A549 (cell line): ENCODE measurements at regions not wholly inside any gene's neighbourhood (a gene's known extent, or its start where the extent isn't known, plus 50 kb on each side); places are given as distances from the start of the nearest gene placed in this dataset.

Source experiments
- RFX5 ChIP-seq: fragments of 450-650 bp; IDR thresholded peaks from 2 replicates; pipeline ENCODE4 v1.7.1; 2014; ENCODE audit warnings: antibody characterized with exemption, mild to moderate bottlenecking, moderate library complexity
- TF ChIP-seq, protein P1 (sequence below): fragments of >200 bp; sonication (Bioruptor Twin); formaldehyde crosslinking; IDR thresholded peaks from 3 replicates; pipeline ENCODE4 v1.5.1; 2016

DNA sequence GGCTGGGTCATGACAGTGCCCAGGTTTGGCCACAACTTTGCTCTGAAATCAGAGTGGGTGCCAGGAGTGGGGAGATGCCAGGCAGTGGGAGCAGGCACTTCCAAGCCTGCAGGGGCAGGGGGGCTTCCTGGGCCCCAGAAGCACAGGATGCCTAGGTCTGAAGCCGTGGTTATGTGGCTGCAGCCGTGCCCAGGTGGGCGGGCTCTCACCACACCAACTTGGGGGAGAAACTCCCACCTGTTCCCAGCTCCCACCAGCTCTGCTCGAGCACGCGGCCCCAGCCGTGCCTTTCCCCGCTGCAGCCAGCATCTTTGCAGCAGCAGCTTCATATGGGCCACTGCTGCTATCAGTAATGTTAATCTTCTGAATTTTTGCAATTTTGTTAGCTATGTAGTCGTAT lies 331.4 kb downstream of the USP25 start:
- no peak for TF ChIP-seq RFX5
- TF ChIP-seq, protein P1, sequence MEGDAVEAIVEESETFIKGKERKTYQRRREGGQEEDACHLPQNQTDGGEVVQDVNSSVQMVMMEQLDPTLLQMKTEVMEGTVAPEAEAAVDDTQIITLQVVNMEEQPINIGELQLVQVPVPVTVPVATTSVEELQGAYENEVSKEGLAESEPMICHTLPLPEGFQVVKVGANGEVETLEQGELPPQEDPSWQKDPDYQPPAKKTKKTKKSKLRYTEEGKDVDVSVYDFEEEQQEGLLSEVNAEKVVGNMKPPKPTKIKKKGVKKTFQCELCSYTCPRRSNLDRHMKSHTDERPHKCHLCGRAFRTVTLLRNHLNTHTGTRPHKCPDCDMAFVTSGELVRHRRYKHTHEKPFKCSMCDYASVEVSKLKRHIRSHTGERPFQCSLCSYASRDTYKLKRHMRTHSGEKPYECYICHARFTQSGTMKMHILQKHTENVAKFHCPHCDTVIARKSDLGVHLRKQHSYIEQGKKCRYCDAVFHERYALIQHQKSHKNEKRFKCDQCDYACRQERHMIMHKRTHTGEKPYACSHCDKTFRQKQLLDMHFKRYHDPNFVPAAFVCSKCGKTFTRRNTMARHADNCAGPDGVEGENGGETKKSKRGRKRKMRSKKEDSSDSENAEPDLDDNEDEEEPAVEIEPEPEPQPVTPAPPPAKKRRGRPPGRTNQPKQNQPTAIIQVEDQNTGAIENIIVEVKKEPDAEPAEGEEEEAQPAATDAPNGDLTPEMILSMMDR, result no peak
